ENCODE measurements at regions not wholly inside any gene's neighbourhood (a gene's known extent, or its start where the extent isn't known, plus 50 kb on each side); places are given as distances from the start of the nearest gene placed in this dataset.
"Not testable (repeated sequence)": the region's sequence is repeated elsewhere in the genome, so short reads cannot be mapped to it uniquely, and the experiment has no call there.

DNA sequence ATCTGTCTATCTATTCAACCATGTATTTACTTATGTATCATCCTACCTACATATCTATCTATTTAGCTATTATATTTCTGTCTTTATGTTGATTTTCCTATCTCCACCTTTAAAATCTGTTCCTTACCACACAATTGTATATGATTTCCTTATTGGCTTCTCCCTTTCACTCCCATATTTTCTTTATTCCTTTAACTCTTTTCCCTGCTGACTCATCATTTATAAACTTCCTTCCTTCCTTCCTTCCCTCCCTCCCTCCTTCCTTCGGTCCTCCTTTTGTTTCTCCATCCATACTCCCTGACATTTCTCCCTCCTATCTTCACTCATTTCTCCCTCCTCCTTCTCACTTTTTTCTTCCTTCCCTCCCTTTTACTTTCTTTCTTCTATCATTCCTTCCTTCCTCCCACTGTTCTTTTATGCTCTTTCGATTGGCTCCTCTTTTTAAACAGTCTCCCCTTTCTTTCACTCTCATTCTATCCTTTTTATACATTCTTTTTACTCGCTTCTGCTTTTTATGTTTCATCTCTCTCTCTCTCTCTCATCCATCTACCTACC is 100.3 kb downstream of the RBMX2 start:
- no peak overlapping the region for H3K4me2 ChIP-seq (ENCODE audit: low read depth, low read length, poor library complexity, severe bottlenecking)
- H3K79me2 ChIP-seq (ENCODE audit: insufficient read depth, low read length): no peaks in the 10 kb centered on the region
- H3K4me1 ChIP-seq (ENCODE audit: insufficient read depth, low read length, poor library complexity, severe bottlenecking): no peaks in the 10 kb centered on the region
- no peaks in the 10 kb centered on the region for H3K9me2 ChIP-seq (replicated peaks; ENCODE audit: low read depth, low read length)
- no peak overlapping the region for H2AFZ ChIP-seq (ENCODE audit: low read length)
- H3F3A ChIP-seq (ENCODE audit: low read depth): no peaks in the 10 kb centered on the region
- H3K9me3 ChIP-seq (ENCODE audit: insufficient read depth, low read depth, low read length): no peaks in the 10 kb centered on the region
- H4K20me1 ChIP-seq (ENCODE audit: insufficient read depth, low read length, poor library complexity, severe bottlenecking): no peaks in the 10 kb centered on the region
- no peak for TF ChIP-seq EZH2phosphoT487 (IDR thresholded peaks at IDR 0.05; ENCODE audit: borderline replicate concordance)
- TF ChIP-seq, protein P1, sequence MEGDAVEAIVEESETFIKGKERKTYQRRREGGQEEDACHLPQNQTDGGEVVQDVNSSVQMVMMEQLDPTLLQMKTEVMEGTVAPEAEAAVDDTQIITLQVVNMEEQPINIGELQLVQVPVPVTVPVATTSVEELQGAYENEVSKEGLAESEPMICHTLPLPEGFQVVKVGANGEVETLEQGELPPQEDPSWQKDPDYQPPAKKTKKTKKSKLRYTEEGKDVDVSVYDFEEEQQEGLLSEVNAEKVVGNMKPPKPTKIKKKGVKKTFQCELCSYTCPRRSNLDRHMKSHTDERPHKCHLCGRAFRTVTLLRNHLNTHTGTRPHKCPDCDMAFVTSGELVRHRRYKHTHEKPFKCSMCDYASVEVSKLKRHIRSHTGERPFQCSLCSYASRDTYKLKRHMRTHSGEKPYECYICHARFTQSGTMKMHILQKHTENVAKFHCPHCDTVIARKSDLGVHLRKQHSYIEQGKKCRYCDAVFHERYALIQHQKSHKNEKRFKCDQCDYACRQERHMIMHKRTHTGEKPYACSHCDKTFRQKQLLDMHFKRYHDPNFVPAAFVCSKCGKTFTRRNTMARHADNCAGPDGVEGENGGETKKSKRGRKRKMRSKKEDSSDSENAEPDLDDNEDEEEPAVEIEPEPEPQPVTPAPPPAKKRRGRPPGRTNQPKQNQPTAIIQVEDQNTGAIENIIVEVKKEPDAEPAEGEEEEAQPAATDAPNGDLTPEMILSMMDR (conservative IDR thresholded peaks at IDR 0.05; ENCODE audit: low read length): no peak
- H3K9ac ChIP-seq (ENCODE audit: low read depth, low read length, poor library complexity, severe bottlenecking): no peak overlapping the region
- no peaks in the 10 kb centered on the region for H3K27me3 ChIP-seq (ENCODE audit: insufficient read depth, low read length, poor library complexity, severe bottlenecking)
- no peak overlapping the region for H3K4me3 ChIP-seq (ENCODE audit: low read length, poor library complexity, severe bottlenecking)
- no peaks in the 10 kb centered on the region for H3K36me3 ChIP-seq (ENCODE audit: insufficient read depth, low read length)

DNA sequence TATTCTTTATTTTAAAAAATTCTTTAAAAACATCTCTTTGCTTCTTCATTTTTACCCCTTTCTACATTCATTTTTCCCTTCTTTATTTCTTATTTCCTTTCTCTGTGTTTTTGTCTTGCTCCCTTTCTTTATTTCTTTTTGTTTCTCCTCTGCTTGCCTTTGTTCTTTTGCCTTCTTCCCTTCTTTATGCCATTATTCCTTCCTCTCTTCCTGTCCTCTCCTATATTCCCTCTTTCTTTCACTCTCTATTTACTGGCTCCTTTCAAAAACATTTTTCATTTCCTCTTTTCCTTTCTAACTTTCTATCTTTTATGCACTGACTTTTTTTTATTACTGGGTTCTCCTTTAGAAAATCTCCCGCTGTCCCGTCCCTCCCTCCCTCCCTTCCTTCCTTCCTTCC is 102.2 kb downstream of the RBMX2 start:
- TF ChIP-seq, protein P1 (conservative IDR thresholded peaks at IDR 0.05; ENCODE audit: low read length): no peak
- no peak for TF ChIP-seq EZH2phosphoT487 (IDR thresholded peaks at IDR 0.05; ENCODE audit: borderline replicate concordance)
- no peaks in the 10 kb centered on the region for H3K4me1 ChIP-seq (ENCODE audit: insufficient read depth, low read length, poor library complexity, severe bottlenecking)
- no peaks in the 10 kb centered on the region for H3K79me2 ChIP-seq (ENCODE audit: insufficient read depth, low read length)
- H3K9me3 ChIP-seq (ENCODE audit: insufficient read depth, low read depth, low read length): no peaks in the 10 kb centered on the region
- H3K27me3 ChIP-seq (ENCODE audit: insufficient read depth, low read length, poor library complexity, severe bottlenecking): no peaks in the 10 kb centered on the region
- no peaks in the 10 kb centered on the region for H3F3A ChIP-seq (ENCODE audit: low read depth)
- no peak overlapping the region for H2AFZ ChIP-seq (ENCODE audit: low read length)
- H4K20me1 ChIP-seq (ENCODE audit: insufficient read depth, low read length, poor library complexity, severe bottlenecking): no peaks in the 10 kb centered on the region
- H3K36me3 ChIP-seq (ENCODE audit: insufficient read depth, low read length): no peaks in the 10 kb centered on the region
- no peaks in the 10 kb centered on the region for H3K9me2 ChIP-seq (replicated peaks; ENCODE audit: low read depth, low read length)
- no peak overlapping the region for H3K9ac ChIP-seq (ENCODE audit: low read depth, low read length, poor library complexity, severe bottlenecking)
- no peak overlapping the region for H3K4me3 ChIP-seq (ENCODE audit: low read length, poor library complexity, severe bottlenecking)
- no peak overlapping the region for H3K4me2 ChIP-seq (ENCODE audit: low read depth, low read length, poor library complexity, severe bottlenecking)

DNA sequence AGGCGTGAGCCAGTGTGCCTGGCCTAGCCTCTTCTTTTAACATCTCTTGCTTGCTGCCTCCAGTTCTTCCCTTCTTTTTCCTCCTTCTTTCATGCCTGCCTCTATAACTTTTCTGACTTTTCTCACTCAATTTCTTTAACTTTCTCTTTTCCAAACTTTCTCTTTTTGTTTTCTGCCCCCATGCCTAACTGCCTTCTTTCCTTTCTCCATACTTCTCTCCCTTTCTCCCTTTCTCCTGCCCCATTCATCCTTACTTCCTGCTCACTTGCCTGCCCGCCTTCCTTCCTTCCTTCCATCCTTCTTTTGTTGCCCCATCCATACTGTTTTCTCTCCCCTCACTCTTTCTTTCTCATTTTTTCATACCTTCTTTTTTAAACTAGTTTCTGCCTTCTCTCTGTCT is 105.2 kb downstream of the RBMX2 start:
- no peaks in the 10 kb centered on the region for H3K9me2 ChIP-seq (replicated peaks; ENCODE audit: low read depth, low read length)
- H3K9me3 ChIP-seq (ENCODE audit: insufficient read depth, low read depth, low read length): no peaks in the 10 kb centered on the region
- no peak overlapping the region for H3K4me3 ChIP-seq (ENCODE audit: low read length, poor library complexity, severe bottlenecking)
- H4K20me1 ChIP-seq (ENCODE audit: insufficient read depth, low read length, poor library complexity, severe bottlenecking): no peaks in the 10 kb centered on the region
- H2AFZ ChIP-seq (ENCODE audit: low read length): no peak overlapping the region
- no peaks in the 10 kb centered on the region for H3K4me1 ChIP-seq (ENCODE audit: insufficient read depth, low read length, poor library complexity, severe bottlenecking)
- no peak overlapping the region for H3K4me2 ChIP-seq (ENCODE audit: low read depth, low read length, poor library complexity, severe bottlenecking)
- no peak overlapping the region for H3K9ac ChIP-seq (ENCODE audit: low read depth, low read length, poor library complexity, severe bottlenecking)
- H3K79me2 ChIP-seq (ENCODE audit: insufficient read depth, low read length): no peaks in the 10 kb centered on the region
- no peaks in the 10 kb centered on the region for H3K36me3 ChIP-seq (ENCODE audit: insufficient read depth, low read length)
- no peaks in the 10 kb centered on the region for H3F3A ChIP-seq (ENCODE audit: low read depth)
- H3K27me3 ChIP-seq (ENCODE audit: insufficient read depth, low read length, poor library complexity, severe bottlenecking): no peaks in the 10 kb centered on the region
- no peak for TF ChIP-seq EZH2phosphoT487 (IDR thresholded peaks at IDR 0.05; ENCODE audit: borderline replicate concordance)
- TF ChIP-seq, protein P1 (conservative IDR thresholded peaks at IDR 0.05; ENCODE audit: low read length): no peak

DNA sequence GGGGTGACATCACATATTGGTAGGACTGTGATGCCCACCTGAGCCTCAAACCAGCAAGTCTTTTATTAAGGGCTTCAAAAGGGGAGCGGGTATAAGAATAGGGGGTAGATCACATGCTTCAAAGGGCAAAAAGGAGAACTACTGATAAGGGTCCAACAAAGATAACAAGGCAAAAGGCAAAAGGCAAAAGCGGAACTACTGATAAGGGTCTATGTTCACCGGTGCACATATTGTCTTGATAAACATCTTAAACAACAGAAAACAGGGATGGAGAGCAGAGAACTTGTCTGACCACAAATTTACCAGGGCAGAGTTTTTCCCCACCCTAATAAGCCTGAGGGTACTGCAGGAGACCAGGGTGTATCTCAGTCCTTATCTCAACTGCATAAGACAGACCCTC is 110.7 kb downstream of the RBMX2 start:
- not testable (repeated sequence) for H3K4me1 ChIP-seq (ENCODE audit: insufficient read depth, low read length, poor library complexity, severe bottlenecking); H2AFZ ChIP-seq (ENCODE audit: low read length); H3F3A ChIP-seq (ENCODE audit: low read depth); H3K9ac ChIP-seq (ENCODE audit: low read depth, low read length, poor library complexity, severe bottlenecking); H3K9me2 ChIP-seq (replicated peaks; ENCODE audit: low read depth, low read length); H3K4me3 ChIP-seq (ENCODE audit: low read length, poor library complexity, severe bottlenecking); H4K20me1 ChIP-seq (ENCODE audit: insufficient read depth, low read length, poor library complexity, severe bottlenecking); H3K79me2 ChIP-seq (ENCODE audit: insufficient read depth, low read length); H3K27me3 ChIP-seq (ENCODE audit: insufficient read depth, low read length, poor library complexity, severe bottlenecking); H3K36me3 ChIP-seq (ENCODE audit: insufficient read depth, low read length); H3K4me2 ChIP-seq (ENCODE audit: low read depth, low read length, poor library complexity, severe bottlenecking); H3K9me3 ChIP-seq (ENCODE audit: insufficient read depth, low read depth, low read length)
